Thyroid gland (tissue), 4 donors: ENCODE measurements at regions not wholly inside any gene's neighbourhood (a gene's known extent, or its start where the extent isn't known, plus 50 kb on each side); places are given as distances from the start of the nearest gene placed in this dataset.
"Not testable (repeated sequence)": the region's sequence is repeated elsewhere in the genome, so short reads cannot be mapped to it uniquely, and the experiment has no call there.

Source experiments
- CTCF ChIP-seq, 6 experiments: fragments of 200-600 bp in 3 of 6; fragments of 450-650 bp in 3 of 6; sonication (generic) in 3 of 6; IDR thresholded peaks; one replicate each; pipeline ENCODE4 v1.5.1; 2016 to 2019; ENCODE audit warnings: antibody characterized with exemption in 6 of 6, mild to moderate bottlenecking in 2 of 6, inconsistent platforms in 1 of 6, moderate library complexity in 1 of 6
- POLR2A ChIP-seq, 2 donors: fragments of 450-650 bp; IDR thresholded peaks; one replicate each; pipeline ENCODE4 v1.6.1; 2017; ENCODE audit warnings: antibody characterized with exemption in 2 of 2, mild to moderate bottlenecking in 2 of 2, moderate library complexity in 1 of 2

GRCh38 chr7:150156015-150156414 is 167.1 kb upstream of the LRRC61 start:
- TF ChIP-seq CTCF, POLR2A (IDR thresholded peaks at IDR 0.05): not testable (repeated sequence)
